OCI-LY7 (cell line): ENCODE measurements at regions not wholly inside any gene's neighbourhood (a gene's known extent, or its start where the extent isn't known, plus 50 kb on each side); places are given as distances from the start of the nearest gene placed in this dataset.

ENCODE experiments used
- BruUV-seq: library from RNA; stranded (reverse); fragments of 400-500 nt; replicated peaks from 2 replicates; lab custom pipeline; 2021; lab: Mats Ljungman, UMichigan
- CTCF ChIA-PET: fragments of 300-600 bp; sonication (Branson Sonifier 250); formaldehyde crosslinking; loops from one replicate; lab custom pipeline; 2022; ENCODE audit warnings: antibody characterized with exemption; ENCODE audit not compliant: unreplicated experiment; lab: Charles Lee
- POLR2A ChIA-PET: fragments of 300-600 bp; sonication (Branson Sonifier 250); formaldehyde crosslinking; loops from one replicate; lab custom pipeline; 2022; ENCODE audit warnings: antibody characterized with exemption; lab: Charles Lee
- DNase-seq: peaks from one replicate; pipeline ENCODE4 v3.0.0-alpha.2; 2015; ENCODE audit warnings: low spot score
- H2AFZ ChIP-seq: fragments of 200-600 bp; sonication (generic), shearing (Covaris generic); 2 replicates; pipeline ENCODE4 v1.6.1; 2014; ENCODE audit warnings: mild to moderate bottlenecking, antibody characterized with exemption, low read length, moderate library complexity
- H3K27ac ChIP-seq: fragments of 200-600 bp; sonication (generic); 2 replicates; pipeline ENCODE4 v1.5.1; 2014; ENCODE audit warnings: mixed run types, low read depth, mild to moderate bottlenecking, moderate library complexity, low read length, inconsistent platforms; ENCODE audit not compliant: poor library complexity, severe bottlenecking
- H3K36me3 ChIP-seq: fragments of 200-600 bp; sonication (generic); 2 replicates; pipeline ENCODE4 v1.6.1; 2014; ENCODE audit warnings: mild to moderate bottlenecking, antibody characterized with exemption, low read length, moderate library complexity, mixed read lengths; ENCODE audit not compliant: insufficient read depth
- H3K4me1 ChIP-seq: fragments of 200-600 bp; sonication (generic); 2 replicates; pipeline ENCODE4 v1.5.1; 2014; ENCODE audit warnings: mild to moderate bottlenecking, low read length; ENCODE audit not compliant: insufficient read depth, poor library complexity, severe bottlenecking
- H3K4me2 ChIP-seq: fragments of 200-600 bp; sonication (generic); 2 replicates; pipeline ENCODE4 v1.6.1; 2014; ENCODE audit warnings: mild to moderate bottlenecking, low read length
- H3K4me3 ChIP-seq: fragments of 200-600 bp; sonication (generic); 2 replicates; pipeline ENCODE4 v1.5.1; 2014; ENCODE audit warnings: mild to moderate bottlenecking, low read depth, low read length; ENCODE audit not compliant: poor library complexity, severe bottlenecking
- H3K79me2 ChIP-seq: fragments of 200-600 bp; sonication (generic); 2 replicates; pipeline ENCODE4 v1.6.1; 2016; ENCODE audit warnings: low read depth, mild to moderate bottlenecking, low read length, moderate library complexity, mixed read lengths; ENCODE audit not compliant: insufficient read depth
- H3K9me2 ChIP-seq: fragments of 200-600 bp; sonication (generic); 2 replicates; pipeline ENCODE4 v1.6.1; 2016; ENCODE audit warnings: mild to moderate bottlenecking, low read length, mixed read lengths; ENCODE audit not compliant: insufficient read depth
- H3K9me3 ChIP-seq: fragments of 200-600 bp; sonication (generic); 2 replicates; pipeline ENCODE4 v1.6.1; 2014; ENCODE audit warnings: mild to moderate bottlenecking, mixed run types, low read length, mixed read lengths
- H4K20me1 ChIP-seq: fragments of 200-600 bp; sonication (generic); 2 replicates; pipeline ENCODE4 v1.6.1; 2014; ENCODE audit warnings: mild to moderate bottlenecking, antibody characterized with exemption, low read length, moderate library complexity, mixed read lengths; ENCODE audit not compliant: insufficient read depth
- EZH2phosphoT487 ChIP-seq: fragments of 200-600 bp; sonication (generic); IDR thresholded peaks from 2 replicates; pipeline ENCODE4 v1.6.1; 2018; ENCODE audit warnings: low read depth, borderline replicate concordance, mild to moderate bottlenecking, mixed run types, antibody characterized with exemption, low read length, moderate library complexity, mixed read lengths
- intact Hi-C: fragments of 100-400 bp; cut with micrococcal nuclease; formaldehyde crosslinking; loops from one replicate; pipeline ENCODE4 v1.10.0; 2022; ENCODE audit not compliant: unreplicated experiment
- TF ChIP-seq, protein P1 (sequence below): fragments of 200-600 bp; sonication (generic); conservative IDR thresholded peaks from 2 replicates; pipeline ENCODE4 v1.5.1; 2014; ENCODE audit warnings: mild to moderate bottlenecking, antibody characterized with exemption, low read length, moderate library complexity, mixed read lengths

GRCh38 chr7:441684-442421 lies 77.8 kb downstream of the PDGFA start:
- POLR2A ChIA-PET, result no interaction called here
- H3K9me3 ChIP-seq, result no peaks in the 10 kb centered on the region

GRCh38 chr7:442457-442856 lies 77.2 kb downstream of the PDGFA start:
- Histone ChIP-seq H3K4me1 (no peaks in the 10 kb centered on the region), H3K4me2 (no peak overlapping the region), H4K20me1 (no peaks in the 10 kb centered on the region), H3K79me2 (no peaks in the 10 kb centered on the region), H3K9me2 (no peaks in the 10 kb centered on the region), H3K36me3 (no peaks in the 10 kb centered on the region), H3K4me3 (no peak overlapping the region), H2AFZ (no peak overlapping the region), H3K27ac (no peak overlapping the region), H3K9me3 (no peaks in the 10 kb centered on the region)
- no TSS peak for BruUV-seq
- TF ChIP-seq, protein P1, sequence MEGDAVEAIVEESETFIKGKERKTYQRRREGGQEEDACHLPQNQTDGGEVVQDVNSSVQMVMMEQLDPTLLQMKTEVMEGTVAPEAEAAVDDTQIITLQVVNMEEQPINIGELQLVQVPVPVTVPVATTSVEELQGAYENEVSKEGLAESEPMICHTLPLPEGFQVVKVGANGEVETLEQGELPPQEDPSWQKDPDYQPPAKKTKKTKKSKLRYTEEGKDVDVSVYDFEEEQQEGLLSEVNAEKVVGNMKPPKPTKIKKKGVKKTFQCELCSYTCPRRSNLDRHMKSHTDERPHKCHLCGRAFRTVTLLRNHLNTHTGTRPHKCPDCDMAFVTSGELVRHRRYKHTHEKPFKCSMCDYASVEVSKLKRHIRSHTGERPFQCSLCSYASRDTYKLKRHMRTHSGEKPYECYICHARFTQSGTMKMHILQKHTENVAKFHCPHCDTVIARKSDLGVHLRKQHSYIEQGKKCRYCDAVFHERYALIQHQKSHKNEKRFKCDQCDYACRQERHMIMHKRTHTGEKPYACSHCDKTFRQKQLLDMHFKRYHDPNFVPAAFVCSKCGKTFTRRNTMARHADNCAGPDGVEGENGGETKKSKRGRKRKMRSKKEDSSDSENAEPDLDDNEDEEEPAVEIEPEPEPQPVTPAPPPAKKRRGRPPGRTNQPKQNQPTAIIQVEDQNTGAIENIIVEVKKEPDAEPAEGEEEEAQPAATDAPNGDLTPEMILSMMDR, result no peak
- TF ChIP-seq EZH2phosphoT487, result no peak
- ChIA-PET CTCF (no interaction called here), POLR2A (no interaction called here)
- no peak for DNase-seq
- intact Hi-C loops, result no loop called here

More at GRCh38 chr7:441684-442421, 77.8 kb downstream of the PDGFA start:
- intact Hi-C loops, result no loop called here
- Histone ChIP-seq H3K9me2 (no peaks in the 10 kb centered on the region), H3K4me3 (no peak overlapping the region), H4K20me1 (no peaks in the 10 kb centered on the region), H3K4me2 (no peak overlapping the region), H3K79me2 (no peaks in the 10 kb centered on the region), H2AFZ (no peak overlapping the region), H3K4me1 (no peaks in the 10 kb centered on the region), H3K36me3 (no peaks in the 10 kb centered on the region), H3K27ac (no peak overlapping the region)
- DNase-seq, result no peak
- CTCF ChIA-PET, result no interaction called here
- no peak for TF ChIP-seq EZH2phosphoT487
- TF ChIP-seq, protein P1, result no peak
- no TSS peak for BruUV-seq

DNA sequence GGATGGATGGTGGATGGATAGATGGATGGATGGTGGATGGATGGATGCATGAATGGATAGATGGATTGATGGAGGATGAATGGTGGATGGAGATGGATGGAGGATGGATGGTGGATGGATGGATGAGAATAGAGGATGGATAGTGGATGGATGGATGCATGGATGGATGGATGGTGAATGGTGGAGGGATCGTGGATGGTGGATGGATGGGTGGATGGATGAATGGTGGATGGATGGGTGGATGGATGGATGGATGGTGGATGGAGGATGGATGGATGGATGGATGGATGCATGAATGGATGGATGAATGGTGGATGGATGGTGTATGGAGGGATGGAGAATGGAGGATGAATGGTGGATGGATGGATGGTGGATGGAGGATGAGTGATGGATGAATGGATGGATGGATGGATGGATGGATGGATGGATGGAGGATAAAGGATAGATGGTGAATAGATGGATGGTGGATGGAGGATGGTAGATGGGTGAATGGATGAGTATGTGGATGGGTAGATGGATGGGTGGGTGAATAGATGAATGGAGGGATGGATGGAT lies 76.3 kb downstream of the PDGFA start:
- intact Hi-C loops, result no loop called here
- H3K4me3 ChIP-seq, result no peak overlapping the region
- no peaks in the 10 kb centered on the region for H3K79me2 ChIP-seq
- H3K4me1 ChIP-seq, result no peaks in the 10 kb centered on the region
- H3K36me3 ChIP-seq, result no peaks in the 10 kb centered on the region
- BruUV-seq, result no TSS peak
- H4K20me1 ChIP-seq, result no peaks in the 10 kb centered on the region
- H3K4me2 ChIP-seq, result no peak overlapping the region
- no peak overlapping the region for H2AFZ ChIP-seq
- CTCF ChIA-PET, result no interaction called here
- no peak overlapping the region for H3K27ac ChIP-seq
- TF ChIP-seq EZH2phosphoT487, result no peak
- TF ChIP-seq, protein P1, result no peak
- H3K9me3 ChIP-seq, result no peaks in the 10 kb centered on the region
- H3K9me2 ChIP-seq, result no peaks in the 10 kb centered on the region
- no peak for DNase-seq
- POLR2A ChIA-PET, result no interaction called here
